ENCODE measurements at regions not wholly inside any gene's neighbourhood (a gene's known extent, or its start where the extent isn't known, plus 50 kb on each side); places are given as distances from the start of the nearest gene placed in this dataset.
"Not testable (repeated sequence)": the region's sequence is repeated elsewhere in the genome, so short reads cannot be mapped to it uniquely, and the experiment has no call there.

DNA sequence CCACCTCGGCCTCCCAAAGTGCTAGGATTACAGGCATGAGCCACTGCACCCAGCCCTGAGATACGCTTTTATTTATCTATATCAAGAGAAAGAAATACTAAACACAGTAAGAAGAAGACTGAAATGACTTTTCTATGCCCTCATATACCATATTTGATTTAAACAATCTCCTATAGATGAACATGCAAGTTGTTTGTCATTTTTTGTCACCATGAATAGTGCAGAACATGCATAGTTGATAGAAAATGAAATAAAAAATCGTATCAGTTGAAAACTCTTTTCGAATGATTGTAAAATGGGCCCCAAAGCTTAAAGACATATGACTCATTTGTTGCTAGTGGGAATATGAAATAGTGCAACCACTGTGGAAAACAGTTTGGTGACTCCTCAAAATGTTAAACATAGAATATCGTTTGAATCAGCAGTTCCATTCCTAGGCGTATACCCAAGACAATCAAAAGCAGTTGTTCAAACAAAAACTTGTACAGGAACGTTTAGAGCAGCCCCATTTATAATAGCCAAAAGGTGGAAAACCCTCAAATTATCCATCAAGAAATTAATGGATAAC, 61.4 kb upstream of the ANKH start:
- Histone ChIP-seq H3K27ac (ENCODE audit: low read length) (no peak overlapping the region), H3K4me1 (ENCODE audit: control insufficient read depth, insufficient read depth, low read length) (no peaks in the 10 kb centered on the region), H3K27me3 (ENCODE audit: control insufficient read depth, insufficient read depth, low read length) (no peaks in the 10 kb centered on the region), H3K4me3 (ENCODE audit: low read length) (no peak overlapping the region), H3K36me3 (ENCODE audit: control insufficient read depth, insufficient read depth, low read length) (no peaks in the 10 kb centered on the region), H3K9me3 (ENCODE audit: control insufficient read depth, low read depth, low read length) (no peaks in the 10 kb centered on the region)
- 79% methylated on average over 2 of the region's 7 CpGs for WGBS (ENCODE audit: insufficient coverage, low lambda C conversion rate)
- DNase-seq = no peak

GRCh38 chr5:14930486-14930885, 58.9 kb upstream of the ANKH start:
- H3K27ac ChIP-seq (ENCODE audit: low read length) = no peak overlapping the region
- H3K4me1 ChIP-seq (ENCODE audit: control insufficient read depth, insufficient read depth, low read length) = no peaks in the 10 kb centered on the region
- H3K9me3 ChIP-seq (ENCODE audit: control insufficient read depth, low read depth, low read length) = no peaks in the 10 kb centered on the region
- no peak overlapping the region for H3K4me3 ChIP-seq (ENCODE audit: low read length)
- no peak for DNase-seq
- 100% methylated on average over 1 of the region's 3 CpGs for WGBS (ENCODE audit: insufficient coverage, low lambda C conversion rate)
- H3K36me3 ChIP-seq (ENCODE audit: control insufficient read depth, insufficient read depth, low read length) = no peaks in the 10 kb centered on the region
- H3K27me3 ChIP-seq (ENCODE audit: control insufficient read depth, insufficient read depth, low read length) = no peaks in the 10 kb centered on the region

GRCh38 chr5:14929293-14930065, 57.9 kb upstream of the ANKH start:
- no CpG with 5 or more reads among the region's 5 CpGs for WGBS (ENCODE audit: insufficient coverage, low lambda C conversion rate)
- no peaks in the 10 kb centered on the region for H3K36me3 ChIP-seq (ENCODE audit: control insufficient read depth, insufficient read depth, low read length)
- H3K27ac ChIP-seq (ENCODE audit: low read length) = no peak overlapping the region
- H3K4me1 ChIP-seq (ENCODE audit: control insufficient read depth, insufficient read depth, low read length) = no peaks in the 10 kb centered on the region
- no peak overlapping the region for H3K4me3 ChIP-seq (ENCODE audit: low read length)
- no peaks in the 10 kb centered on the region for H3K27me3 ChIP-seq (ENCODE audit: control insufficient read depth, insufficient read depth, low read length)
- no peak for DNase-seq
- H3K9me3 ChIP-seq (ENCODE audit: control insufficient read depth, low read depth, low read length) = no peaks in the 10 kb centered on the region

GRCh38 chr5:14928661-14929060, 57.1 kb upstream of the ANKH start:
- H3K9me3 ChIP-seq (ENCODE audit: control insufficient read depth, low read depth, low read length) = no peaks in the 10 kb centered on the region
- H3K36me3 ChIP-seq (ENCODE audit: control insufficient read depth, insufficient read depth, low read length) = no peaks in the 10 kb centered on the region
- WGBS (ENCODE audit: insufficient coverage, low lambda C conversion rate) = no CpG with 5 or more reads among the region's 1 CpG

DNA sequence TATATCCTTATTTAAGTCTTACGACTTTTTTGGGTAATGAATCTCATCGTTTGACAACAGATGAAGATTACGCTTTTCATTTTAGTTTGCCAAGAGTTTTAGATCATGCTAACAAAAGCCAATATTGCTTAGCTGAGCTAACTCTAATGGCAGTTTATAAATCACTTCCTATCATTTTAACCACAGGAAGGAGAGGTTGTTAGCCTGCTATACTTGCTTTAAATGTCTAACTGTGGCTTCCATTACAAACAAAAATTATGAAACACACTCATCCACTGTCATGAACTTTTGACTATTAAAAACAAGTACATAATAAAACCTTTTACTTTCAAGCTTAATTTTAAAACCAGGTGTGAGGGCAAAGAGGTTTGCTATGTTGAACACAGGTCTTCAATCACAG, 53.7 kb upstream of the ANKH start:
- no peaks in the 10 kb centered on the region for H3K27me3 ChIP-seq (ENCODE audit: control insufficient read depth, insufficient read depth, low read length)
- no peaks in the 10 kb centered on the region for H3K9me3 ChIP-seq (ENCODE audit: control insufficient read depth, low read depth, low read length)
- 71% methylated on average over 3 of the region's 3 CpGs for WGBS (ENCODE audit: insufficient coverage, low lambda C conversion rate)
- DNase-seq = no peak
- H3K4me1 ChIP-seq (ENCODE audit: control insufficient read depth, insufficient read depth, low read length) = no peaks in the 10 kb centered on the region
- H3K36me3 ChIP-seq (ENCODE audit: control insufficient read depth, insufficient read depth, low read length) = no peaks in the 10 kb centered on the region
- no peak overlapping the region for H3K27ac ChIP-seq (ENCODE audit: low read length)
- H3K4me3 ChIP-seq (ENCODE audit: low read length) = no peak overlapping the region

More at GRCh38 chr5:14928661-14929060, 57.1 kb upstream of the ANKH start:
- H3K27me3 ChIP-seq (ENCODE audit: control insufficient read depth, insufficient read depth, low read length) = no peaks in the 10 kb centered on the region
- H3K27ac ChIP-seq (ENCODE audit: low read length) = no peak overlapping the region
- H3K4me3 ChIP-seq (ENCODE audit: low read length) = no peak overlapping the region
- DNase-seq = no peak
- no peaks in the 10 kb centered on the region for H3K4me1 ChIP-seq (ENCODE audit: control insufficient read depth, insufficient read depth, low read length)

GRCh38 chr5:14922952-14923351, 51.4 kb upstream of the ANKH start:
- not testable (repeated sequence) for H3K27me3 ChIP-seq (ENCODE audit: control insufficient read depth, insufficient read depth, low read length); H3K4me3 ChIP-seq (ENCODE audit: low read length); H3K36me3 ChIP-seq (ENCODE audit: control insufficient read depth, insufficient read depth, low read length); H3K27ac ChIP-seq (ENCODE audit: low read length); DNase-seq; H3K9me3 ChIP-seq (ENCODE audit: control insufficient read depth, low read depth, low read length); H3K4me1 ChIP-seq (ENCODE audit: control insufficient read depth, insufficient read depth, low read length)
- no CpG with 5 or more reads among the region's 6 CpGs for WGBS (ENCODE audit: insufficient coverage, low lambda C conversion rate)

DNA sequence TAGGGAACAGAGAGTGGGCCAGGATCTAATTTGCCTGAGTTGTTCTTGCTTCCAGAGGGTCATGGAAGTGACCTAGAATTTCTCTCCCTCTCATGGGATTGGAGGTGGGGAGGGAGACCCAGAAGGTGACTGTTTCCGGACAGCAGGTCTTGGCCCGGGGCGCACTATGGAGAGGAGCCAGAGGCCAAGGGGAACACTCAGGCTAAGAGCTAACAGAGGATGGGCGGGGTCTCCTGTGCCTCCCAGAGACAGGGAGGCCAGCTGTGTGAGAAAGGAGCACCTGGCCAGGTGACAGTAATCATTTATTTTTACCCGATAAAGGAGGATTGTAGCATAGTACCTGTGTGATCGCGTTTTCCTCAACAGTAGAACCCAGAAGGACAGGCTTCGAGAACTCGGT, 50.9 kb upstream of the ANKH start:
- Histone ChIP-seq H3K4me3 (ENCODE audit: low read length) (no peak overlapping the region), H3K4me1 (ENCODE audit: control insufficient read depth, insufficient read depth, low read length) (no peaks in the 10 kb centered on the region), H3K36me3 (ENCODE audit: control insufficient read depth, insufficient read depth, low read length) (no peaks in the 10 kb centered on the region), H3K9me3 (ENCODE audit: control insufficient read depth, low read depth, low read length) (no peaks in the 10 kb centered on the region), H3K27ac (ENCODE audit: low read length) (no peak overlapping the region), H3K27me3 (ENCODE audit: control insufficient read depth, insufficient read depth, low read length) (no peaks in the 10 kb centered on the region)
- 90% methylated on average over 2 of the region's 9 CpGs for WGBS (ENCODE audit: insufficient coverage, low lambda C conversion rate)
- DNase-seq = no peak
